ENCODE measurements at regions not wholly inside any gene's neighbourhood (a gene's known extent, or its start where the extent isn't known, plus 50 kb on each side); places are given as distances from the start of the nearest gene placed in this dataset.

- Histone ChIP-seq H3K4me1 (no peaks in the 10 kb centered on the region), H3K27ac (peak overlapping the region in 1 of 10 donors; percentile 48), H3K4me3 (no peak overlapping the region), H3K27me3 (peaks cover 0 to 9% (median 0%) of the 10 kb centered on the region in 7 donors), H3K36me3 (no peaks in the 10 kb centered on the region), H3K9me3 (no peaks in the 10 kb centered on the region)
- TF ChIP-seq CTCF (IDR thresholded peaks at IDR 0.05) = no peak
- ATAC-seq = peak in 7 of 8 donors; percentile 62 to 88 (median 73)
- WGBS, 2 donors = 63 to 65% methylated on average over 7 of the region's 7 CpGs
- intact Hi-C loops (cut with DNase I) = no loop called here
- peak in 1 of 2 donors; percentile 29 for DNase-seq
Observed at GRCh38 chr6:159529934-159530333, 163.1 kb downstream of the SOD2 start.

GRCh38 chr6:159527351-159527750 is 165.7 kb downstream of the SOD2 start:
- Histone ChIP-seq H3K4me3 (no peak overlapping the region), H3K4me1 (no peaks in the 10 kb centered on the region), H3K27ac (no peak overlapping the region), H3K36me3 (no peaks in the 10 kb centered on the region), H3K27me3 (peaks cover 0 to 15% (median 0%) of the 10 kb centered on the region in 7 donors), H3K9me3 (no peaks in the 10 kb centered on the region)
- 87 to 98% methylated on average over 1 of the region's 1 CpG for WGBS, 2 donors
- DNase-seq (no peak), ATAC-seq (no peak)
- intact Hi-C loops (cut with DNase I) = no loop called here
- TF ChIP-seq CTCF (IDR thresholded peaks at IDR 0.05) = no peak

GRCh38 chr6:159525445-159526025 is 167.5 kb downstream of the SOD2 start:
- WGBS, 2 donors = 82 to 89% methylated on average over 9 of the region's 9 CpGs
- no peak overlapping the region for H3K27ac ChIP-seq
- intact Hi-C loops (cut with DNase I) = no loop called here
- peaks cover 0 to 16% (median 0%) of the 10 kb centered on the region in 7 donors for H3K27me3 ChIP-seq
- H3K4me3 ChIP-seq = no peak overlapping the region
- ATAC-seq (no peak), DNase-seq (no peak)
- no peaks in the 10 kb centered on the region for H3K4me1 ChIP-seq
- no peaks in the 10 kb centered on the region for H3K9me3 ChIP-seq
- no peak for TF ChIP-seq CTCF (IDR thresholded peaks at IDR 0.05)
- H3K36me3 ChIP-seq = no peaks in the 10 kb centered on the region

GRCh38 chr6:159522877-159523547 is 170.0 kb downstream of the SOD2 start:
- ATAC-seq = no peak
- no peaks in the 10 kb centered on the region for H3K36me3 ChIP-seq
- WGBS, 2 donors = 78 to 81% methylated on average over 4 of the region's 4 CpGs
- intact Hi-C loops (cut with DNase I) = no loop called here
- no peak overlapping the region for H3K4me3 ChIP-seq
- DNase-seq = no peak
- H3K9me3 ChIP-seq = no peaks in the 10 kb centered on the region
- peaks cover 0 to 20% (median 0%) of the 10 kb centered on the region in 7 donors for H3K27me3 ChIP-seq
- no peak overlapping the region for H3K27ac ChIP-seq
- TF ChIP-seq CTCF (IDR thresholded peaks at IDR 0.05) = no peak
- no peaks in the 10 kb centered on the region for H3K4me1 ChIP-seq
